Smooth muscle cell (in vitro differentiated cells): ENCODE measurements at regions not wholly inside any gene's neighbourhood (a gene's known extent, or its start where the extent isn't known, plus 50 kb on each side); places are given as distances from the start of the nearest gene placed in this dataset.

ENCODE experiments used
- DNase-seq: peaks from one replicate; lab custom pipeline; 2025; ENCODE audit not compliant: unreplicated experiment; lab: John Stamatoyannopoulos, UW
- H2AFZ ChIP-seq: fragments of 200-600 bp; sonication (generic); 2 replicates; pipeline ENCODE4 v1.6.0; 2016; ENCODE audit warnings: antibody characterized with exemption, low read depth, mild to moderate bottlenecking
- H3F3A ChIP-seq: fragments of 200-600 bp; sonication (generic); 2 replicates; pipeline ENCODE4 v1.6.0; 2017; ENCODE audit warnings: antibody characterized with exemption, low read depth
- H3K27ac ChIP-seq: fragments of 200-600 bp; sonication (generic); 2 replicates; pipeline ENCODE4 v1.5.1; 2016; ENCODE audit warnings: low read depth, mild to moderate bottlenecking
- H3K27me3 ChIP-seq: fragments of 200-600 bp; sonication (generic); 2 replicates; pipeline ENCODE4 v1.6.1; 2016; ENCODE audit warnings: low read depth, mild to moderate bottlenecking
- H3K36me3 ChIP-seq: fragments of 200-600 bp; sonication (generic); 2 replicates; pipeline ENCODE4 v1.5.1; 2016; ENCODE audit warnings: low read depth
- H3K4me1 ChIP-seq: fragments of 200-600 bp; sonication (generic); 2 replicates; pipeline ENCODE4 v1.5.1; 2016; ENCODE audit warnings: low read depth
- H3K4me2 ChIP-seq: fragments of 200-600 bp; sonication (generic); 2 replicates; pipeline ENCODE4 v1.6.0; 2016; ENCODE audit warnings: mild to moderate bottlenecking
- H3K4me3 ChIP-seq: fragments of 200-600 bp; sonication (generic); 2 replicates; pipeline ENCODE4 v1.5.1; 2016; ENCODE audit warnings: mild to moderate bottlenecking
- H3K79me2 ChIP-seq: fragments of 200-600 bp; sonication (generic); 2 replicates; pipeline ENCODE4 v1.6.0; 2016; ENCODE audit warnings: low read depth, mild to moderate bottlenecking
- H3K9ac ChIP-seq: fragments of 200-600 bp; sonication (generic); 2 replicates; pipeline ENCODE4 v1.6.0; 2016; ENCODE audit warnings: low read depth
- H3K9me3 ChIP-seq: fragments of 200-600 bp; sonication (generic); replicated peaks from 2 replicates; pipeline ENCODE4 v1.5.1; 2016; ENCODE audit warnings: low read depth
- H4K20me1 ChIP-seq: fragments of 200-600 bp; sonication (generic); 2 replicates; pipeline ENCODE4 v1.6.0; 2016; ENCODE audit warnings: low read depth
- CTCF ChIP-seq: fragments of 200-600 bp; sonication (generic); IDR thresholded peaks from 2 replicates; pipeline ENCODE4 v1.5.1; 2017; ENCODE audit warnings: borderline replicate concordance, mild to moderate bottlenecking, antibody characterized with exemption; ENCODE audit not compliant: insufficient read depth, poor library complexity, severe bottlenecking
- WGBS: methylation state at CpG from one replicate; pipeline ENCODE4 v1.1.7; 2016; ENCODE audit warnings: low lambda C conversion rate; 5-methylcytosine and 5-hydroxymethylcytosine counted together

GRCh38 chr7:26598867-26599266, 265.5 kb downstream of the SKAP2 start:
- Histone ChIP-seq H3K27me3 (peaks cover 9% of the 10 kb centered on the region), H3K36me3 (no peaks in the 10 kb centered on the region), H4K20me1 (no peaks in the 10 kb centered on the region), H3F3A (no peaks in the 10 kb centered on the region), H3K4me2 (no peak overlapping the region), H3K79me2 (no peaks in the 10 kb centered on the region), H3K9ac (no peak overlapping the region), H3K9me3 (no peaks in the 10 kb centered on the region), H2AFZ (no peak overlapping the region), H3K4me3 (no peak overlapping the region), H3K4me1 (no peaks in the 10 kb centered on the region), H3K27ac (no peak overlapping the region)
- no peak for DNase-seq
- no peak for TF ChIP-seq CTCF
- WGBS = 70% methylated on average over 2 of the region's 2 CpGs

- no peak overlapping the region for H3K4me3 ChIP-seq
- no peaks in the 10 kb centered on the region for H3K4me1 ChIP-seq
- no peak for TF ChIP-seq CTCF
- peaks cover 9% of the 10 kb centered on the region for H3K27me3 ChIP-seq
- 92% methylated on average over 7 of the region's 7 CpGs for WGBS
- no peaks in the 10 kb centered on the region for H3K79me2 ChIP-seq
- no peaks in the 10 kb centered on the region for H3K9me3 ChIP-seq
- H3K36me3 ChIP-seq = no peaks in the 10 kb centered on the region
- no peak for DNase-seq
- no peaks in the 10 kb centered on the region for H4K20me1 ChIP-seq
- no peak overlapping the region for H3K4me2 ChIP-seq
- H3K27ac ChIP-seq = no peak overlapping the region
- H3F3A ChIP-seq = no peaks in the 10 kb centered on the region
- no peak overlapping the region for H2AFZ ChIP-seq
- H3K9ac ChIP-seq = no peak overlapping the region
Measured at GRCh38 chr7:26599982-26600381, 264.4 kb downstream of the SKAP2 start.

- no peaks in the 10 kb centered on the region for H3K79me2 ChIP-seq
- no peaks in the 10 kb centered on the region for H3K36me3 ChIP-seq
- no peaks in the 10 kb centered on the region for H3K4me1 ChIP-seq
- no peak overlapping the region for H3K4me2 ChIP-seq
- H3F3A ChIP-seq = no peaks in the 10 kb centered on the region
- H3K27me3 ChIP-seq = peaks cover 8% of the 10 kb centered on the region
- no peak overlapping the region for H3K9ac ChIP-seq
- DNase-seq = no peak
- H3K9me3 ChIP-seq = no peaks in the 10 kb centered on the region
- H2AFZ ChIP-seq = no peak overlapping the region
- TF ChIP-seq CTCF = no peak
- 97% methylated on average over 3 of the region's 3 CpGs for WGBS
- H3K27ac ChIP-seq = no peak overlapping the region
- no peaks in the 10 kb centered on the region for H4K20me1 ChIP-seq
- H3K4me3 ChIP-seq = no peak overlapping the region
Measured at GRCh38 chr7:26600411-26600810, 264.0 kb downstream of the SKAP2 start.

- H3F3A ChIP-seq = no peaks in the 10 kb centered on the region
- H3K27me3 ChIP-seq = peaks cover 11% of the 10 kb centered on the region
- no peak overlapping the region for H3K4me3 ChIP-seq
- no peaks in the 10 kb centered on the region for H3K36me3 ChIP-seq
- H3K27ac ChIP-seq = no peak overlapping the region
- H3K79me2 ChIP-seq = no peaks in the 10 kb centered on the region
- H3K4me2 ChIP-seq = no peak overlapping the region
- no peak for TF ChIP-seq CTCF
- H4K20me1 ChIP-seq = no peaks in the 10 kb centered on the region
- no peak overlapping the region for H2AFZ ChIP-seq
- no peak for DNase-seq
- no peaks in the 10 kb centered on the region for H3K4me1 ChIP-seq
- no peaks in the 10 kb centered on the region for H3K9me3 ChIP-seq
- H3K9ac ChIP-seq = no peak overlapping the region
Measured at GRCh38 chr7:26603631-26604030, 260.8 kb downstream of the SKAP2 start.
